ENCODE measurements at regions not wholly inside any gene's neighbourhood (a gene's known extent, or its start where the extent isn't known, plus 50 kb on each side); places are given as distances from the start of the nearest gene placed in this dataset.

GRCh38 chr16:65796481-65796880, 570.0 kb upstream of the CDH5 start:
- DNase-seq (ENCODE audit: low spot score) = no peak
- Histone ChIP-seq H3K9me3 (ENCODE audit: low read length) (no peaks in the 10 kb centered on the region), H3K4me1 (ENCODE audit: insufficient read depth, low read length, poor library complexity, severe bottlenecking) (peaks cover 6% of the 10 kb centered on the region), H3K9me2 (ENCODE audit: insufficient read depth, low read length) (no peaks in the 10 kb centered on the region), H4K20me1 (ENCODE audit: insufficient read depth, low read length) (no peaks in the 10 kb centered on the region), H3K4me3 (ENCODE audit: low read depth, low read length, poor library complexity, severe bottlenecking) (no peak overlapping the region), H3K36me3 (ENCODE audit: insufficient read depth, low read length) (no peaks in the 10 kb centered on the region), H2AFZ (ENCODE audit: low read length) (no peak overlapping the region), H3K27ac (ENCODE audit: low read depth, low read length, poor library complexity, severe bottlenecking) (no peak overlapping the region), H3K4me2 (ENCODE audit: low read length) (no peak overlapping the region), H3K79me2 (ENCODE audit: insufficient read depth, low read depth, low read length) (no peaks in the 10 kb centered on the region)
- POLR2A ChIA-PET = interaction anchor here (0.9 kb wide), 1 partner anchor 13 kb away, joined by 8 read pairs; no protein-coding TSS in a partner anchor
- CTCF ChIA-PET (ENCODE audit: unreplicated experiment) = no interaction called here
- no TSS peak for BruUV-seq (replicated peaks)
- no peak for TF ChIP-seq CTCF (conservative IDR thresholded peaks at IDR 0.05; ENCODE audit: low read length)
- TF ChIP-seq EZH2phosphoT487 (IDR thresholded peaks at IDR 0.05; ENCODE audit: borderline replicate concordance, low read depth, low read length) = no peak
- intact Hi-C loops (cut with micrococcal nuclease; ENCODE audit: unreplicated experiment) = no loop called here

GRCh38 chr16:65794973-65795372, 571.5 kb upstream of the CDH5 start:
- Histone ChIP-seq H3K4me3 (ENCODE audit: low read depth, low read length, poor library complexity, severe bottlenecking) (no peak overlapping the region), H3K9me3 (ENCODE audit: low read length) (no peaks in the 10 kb centered on the region), H3K79me2 (ENCODE audit: insufficient read depth, low read depth, low read length) (no peaks in the 10 kb centered on the region), H4K20me1 (ENCODE audit: insufficient read depth, low read length) (no peaks in the 10 kb centered on the region), H3K4me2 (ENCODE audit: low read length) (no peak overlapping the region), H3K9me2 (ENCODE audit: insufficient read depth, low read length) (no peaks in the 10 kb centered on the region), H3K36me3 (ENCODE audit: insufficient read depth, low read length) (no peaks in the 10 kb centered on the region), H2AFZ (ENCODE audit: low read length) (no peak overlapping the region), H3K27ac (ENCODE audit: low read depth, low read length, poor library complexity, severe bottlenecking) (no peak overlapping the region), H3K4me1 (ENCODE audit: insufficient read depth, low read length, poor library complexity, severe bottlenecking) (peaks cover 6% of the 10 kb centered on the region)
- no TSS peak for BruUV-seq (replicated peaks)
- CTCF ChIA-PET (ENCODE audit: unreplicated experiment) = no interaction called here
- TF ChIP-seq EZH2phosphoT487 (IDR thresholded peaks at IDR 0.05; ENCODE audit: borderline replicate concordance, low read depth, low read length) = no peak
- TF ChIP-seq CTCF (conservative IDR thresholded peaks at IDR 0.05; ENCODE audit: low read length) = no peak
- POLR2A ChIA-PET = no interaction called here
- no peak for DNase-seq (ENCODE audit: low spot score)
- intact Hi-C loops (cut with micrococcal nuclease; ENCODE audit: unreplicated experiment) = loop anchor here (5.0 kb wide), 1 partner anchor 93 kb away; no protein-coding TSS in a partner anchor

- H3K4me1 ChIP-seq (ENCODE audit: insufficient read depth, low read length, poor library complexity, severe bottlenecking) = peaks cover 6% of the 10 kb centered on the region
- no peak overlapping the region for H3K27ac ChIP-seq (ENCODE audit: low read depth, low read length, poor library complexity, severe bottlenecking)
- CTCF ChIA-PET (ENCODE audit: unreplicated experiment) = no interaction called here
- H3K4me2 ChIP-seq (ENCODE audit: low read length) = no peak overlapping the region
- BruUV-seq (replicated peaks) = no TSS peak
- no peak for DNase-seq (ENCODE audit: low spot score)
- TF ChIP-seq CTCF (conservative IDR thresholded peaks at IDR 0.05; ENCODE audit: low read length) = no peak
- TF ChIP-seq EZH2phosphoT487 (IDR thresholded peaks at IDR 0.05; ENCODE audit: borderline replicate concordance, low read depth, low read length) = no peak
- no peaks in the 10 kb centered on the region for H3K79me2 ChIP-seq (ENCODE audit: insufficient read depth, low read depth, low read length)
- POLR2A ChIA-PET = interaction anchor here (0.9 to 1.2 kb wide), 3 partner anchors 8 to 13 kb away, joined by 3 read pairs; no protein-coding TSS in a partner anchor
- intact Hi-C loops (cut with micrococcal nuclease; ENCODE audit: unreplicated experiment) = loop anchor here (5.0 kb wide), 1 partner anchor 91 kb away; no protein-coding TSS in a partner anchor
- H3K36me3 ChIP-seq (ENCODE audit: insufficient read depth, low read length) = no peaks in the 10 kb centered on the region
- no peak overlapping the region; the same call in 1 of the 2 replicates for H2AFZ ChIP-seq (ENCODE audit: low read length)
- no peaks in the 10 kb centered on the region for H3K9me2 ChIP-seq (ENCODE audit: insufficient read depth, low read length)
- H3K4me3 ChIP-seq (ENCODE audit: low read depth, low read length, poor library complexity, severe bottlenecking) = no peak overlapping the region
- H4K20me1 ChIP-seq (ENCODE audit: insufficient read depth, low read length) = no peaks in the 10 kb centered on the region
- no peaks in the 10 kb centered on the region for H3K9me3 ChIP-seq (ENCODE audit: low read length)
These were observed 572.7 kb upstream of the CDH5 start for GRCh38 chr16:65793781-65794180.
